Osteoblast (primary cell): ENCODE measurements at regions not wholly inside any gene's neighbourhood (a gene's known extent, or its start where the extent isn't known, plus 50 kb on each side); places are given as distances from the start of the nearest gene placed in this dataset.

Source experiments
- DNase-seq: peaks from one replicate; pipeline ENCODE4 v3.0.0; 2011; ENCODE audit warnings: low spot score, mixed read lengths; ENCODE audit not compliant: insufficient read length; ENCODE audit errors: missing footprints
- H2AFZ ChIP-seq: 2 replicates; pipeline ENCODE4 v1.6.0; 2011; ENCODE audit warnings: mild to moderate bottlenecking, low read length
- H3K27ac ChIP-seq: 2 replicates; pipeline ENCODE4 v1.5.1; 2011; ENCODE audit warnings: mild to moderate bottlenecking, low read depth, low read length, moderate library complexity
- H3K27me3 ChIP-seq: 2 replicates; pipeline ENCODE4 v1.6.0; 2012; ENCODE audit warnings: mild to moderate bottlenecking, control low read depth, inconsistent platforms, low read length, moderate library complexity; ENCODE audit not compliant: insufficient read depth
- H3K36me3 ChIP-seq: 2 replicates; pipeline ENCODE4 v1.5.1; 2011; ENCODE audit warnings: mild to moderate bottlenecking, low read length, control low read depth, moderate library complexity; ENCODE audit not compliant: insufficient read depth
- H3K4me1 ChIP-seq: 2 replicates; pipeline ENCODE4 v1.5.1; 2011; ENCODE audit warnings: mild to moderate bottlenecking, low read length, control low read depth, moderate library complexity; ENCODE audit not compliant: insufficient read depth
- H3K4me2 ChIP-seq: 2 replicates; pipeline ENCODE4 v1.6.0; 2011; ENCODE audit warnings: mild to moderate bottlenecking, low read length; ENCODE audit not compliant: insufficient read depth
- H3K4me3 ChIP-seq: fragments of 200-600 bp; sonication (generic); 3 replicates; pipeline ENCODE4 v1.5.1; 2012; ENCODE audit warnings: mild to moderate bottlenecking, low read length, inconsistent platforms; ENCODE audit not compliant: insufficient read depth
- H3K79me2 ChIP-seq: 2 replicates; pipeline ENCODE4 v1.6.0; 2012; ENCODE audit warnings: mild to moderate bottlenecking, low read length, control low read depth, inconsistent platforms; ENCODE audit not compliant: insufficient read depth
- H3K9me3 ChIP-seq: 2 replicates; pipeline ENCODE4 v1.5.1; 2011; ENCODE audit warnings: low read depth, low read length, control low read depth
- H4K20me1 ChIP-seq: 2 replicates; pipeline ENCODE4 v1.6.0; 2012; ENCODE audit warnings: mild to moderate bottlenecking, low read length, control low read depth; ENCODE audit not compliant: insufficient read depth
- TF ChIP-seq, protein P1 (sequence below): IDR thresholded peaks from 2 replicates; pipeline ENCODE4 v1.5.1; 2011; ENCODE audit warnings: mild to moderate bottlenecking, low read depth, low read length, moderate library complexity; ENCODE audit errors: extremely low read depth

DNA sequence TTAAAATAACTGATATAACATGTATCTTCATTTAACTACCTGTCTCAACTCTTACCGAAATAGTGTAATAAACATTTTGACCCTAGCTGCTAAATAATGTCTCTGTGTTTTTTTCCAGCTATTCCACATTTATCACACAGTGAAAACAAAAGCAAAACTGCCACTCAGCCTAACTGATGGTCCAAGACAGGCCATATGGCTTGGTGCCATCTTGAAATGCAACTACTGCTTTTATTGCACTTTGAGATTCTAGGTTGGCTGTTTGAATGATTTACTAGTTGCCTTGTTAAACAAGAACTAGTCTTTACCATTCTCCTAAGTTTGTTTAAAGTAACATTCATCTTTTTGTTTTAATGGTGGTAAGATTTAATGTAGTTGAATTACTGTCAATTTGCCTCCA lies 739.8 kb downstream of the TFAP2A start:
- H3K79me2 ChIP-seq: no peaks in the 10 kb centered on the region
- no peak for DNase-seq
- H3K4me3 ChIP-seq: no peak overlapping the region
- no peak overlapping the region for H3K4me2 ChIP-seq
- H3K36me3 ChIP-seq: no peaks in the 10 kb centered on the region
- TF ChIP-seq, protein P1, sequence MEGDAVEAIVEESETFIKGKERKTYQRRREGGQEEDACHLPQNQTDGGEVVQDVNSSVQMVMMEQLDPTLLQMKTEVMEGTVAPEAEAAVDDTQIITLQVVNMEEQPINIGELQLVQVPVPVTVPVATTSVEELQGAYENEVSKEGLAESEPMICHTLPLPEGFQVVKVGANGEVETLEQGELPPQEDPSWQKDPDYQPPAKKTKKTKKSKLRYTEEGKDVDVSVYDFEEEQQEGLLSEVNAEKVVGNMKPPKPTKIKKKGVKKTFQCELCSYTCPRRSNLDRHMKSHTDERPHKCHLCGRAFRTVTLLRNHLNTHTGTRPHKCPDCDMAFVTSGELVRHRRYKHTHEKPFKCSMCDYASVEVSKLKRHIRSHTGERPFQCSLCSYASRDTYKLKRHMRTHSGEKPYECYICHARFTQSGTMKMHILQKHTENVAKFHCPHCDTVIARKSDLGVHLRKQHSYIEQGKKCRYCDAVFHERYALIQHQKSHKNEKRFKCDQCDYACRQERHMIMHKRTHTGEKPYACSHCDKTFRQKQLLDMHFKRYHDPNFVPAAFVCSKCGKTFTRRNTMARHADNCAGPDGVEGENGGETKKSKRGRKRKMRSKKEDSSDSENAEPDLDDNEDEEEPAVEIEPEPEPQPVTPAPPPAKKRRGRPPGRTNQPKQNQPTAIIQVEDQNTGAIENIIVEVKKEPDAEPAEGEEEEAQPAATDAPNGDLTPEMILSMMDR: no peak
- no peak overlapping the region for H3K27ac ChIP-seq
- no peaks in the 10 kb centered on the region for H4K20me1 ChIP-seq
- H3K4me1 ChIP-seq: no peaks in the 10 kb centered on the region
- no peaks in the 10 kb centered on the region for H3K27me3 ChIP-seq
- H3K9me3 ChIP-seq: no peaks in the 10 kb centered on the region
- no peak overlapping the region for H2AFZ ChIP-seq

DNA sequence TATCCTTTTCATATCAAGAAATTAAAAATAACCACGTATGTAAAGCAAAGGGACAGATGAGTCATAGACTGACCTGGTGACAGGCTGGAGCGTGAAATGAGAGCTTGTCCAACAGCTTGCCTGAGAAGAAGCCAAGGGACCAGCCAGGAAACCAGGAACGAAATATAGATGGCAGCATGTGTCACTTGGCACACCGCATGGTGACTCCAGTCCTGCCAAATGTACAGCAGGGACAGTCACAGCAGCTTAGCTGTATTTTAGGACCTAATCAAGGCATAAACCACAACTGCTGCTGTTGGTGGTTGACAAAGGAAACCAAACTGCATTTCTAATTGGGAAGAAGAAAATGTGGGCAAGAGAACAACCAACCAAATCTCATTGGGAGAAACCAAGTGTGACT lies 755.0 kb downstream of the TFAP2A start:
- Histone ChIP-seq H3K4me3 (no peak overlapping the region), H3K4me1 (no peaks in the 10 kb centered on the region), H3K27ac (no peak overlapping the region), H3K27me3 (no peaks in the 10 kb centered on the region), H4K20me1 (no peaks in the 10 kb centered on the region), H3K4me2 (no peak overlapping the region), H3K36me3 (no peaks in the 10 kb centered on the region), H3K79me2 (no peaks in the 10 kb centered on the region), H2AFZ (no peak overlapping the region), H3K9me3 (peaks cover 2% of the 10 kb centered on the region)
- DNase-seq: no peak
- TF ChIP-seq, protein P1: no peak

DNA sequence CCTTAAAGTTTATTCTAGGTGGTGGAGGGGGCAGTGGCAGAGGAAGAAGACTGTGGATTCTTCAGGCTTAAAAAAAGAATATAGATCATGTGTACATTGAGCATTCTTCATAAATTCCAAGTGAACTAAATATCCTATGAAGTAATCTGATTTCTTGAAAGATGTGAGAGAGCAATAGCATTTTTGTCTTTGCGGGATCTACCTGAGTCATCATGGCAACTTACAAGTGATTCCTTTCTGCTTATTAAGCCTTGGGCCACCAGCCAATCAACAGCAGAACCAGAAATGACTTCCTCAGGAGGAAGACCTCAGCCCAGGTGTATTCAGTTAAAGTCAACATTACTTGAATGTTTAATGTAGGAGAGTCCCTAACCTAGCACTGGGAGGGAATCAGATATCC lies 756.9 kb downstream of the TFAP2A start:
- Histone ChIP-seq H2AFZ (no peak overlapping the region), H3K36me3 (no peaks in the 10 kb centered on the region), H3K4me3 (no peak overlapping the region), H3K79me2 (no peaks in the 10 kb centered on the region), H3K4me1 (no peaks in the 10 kb centered on the region), H3K27ac (no peak overlapping the region), H4K20me1 (no peaks in the 10 kb centered on the region), H3K9me3 (peaks cover 2% of the 10 kb centered on the region), H3K27me3 (no peaks in the 10 kb centered on the region), H3K4me2 (no peak overlapping the region)
- TF ChIP-seq, protein P1: no peak
- DNase-seq: no peak

DNA sequence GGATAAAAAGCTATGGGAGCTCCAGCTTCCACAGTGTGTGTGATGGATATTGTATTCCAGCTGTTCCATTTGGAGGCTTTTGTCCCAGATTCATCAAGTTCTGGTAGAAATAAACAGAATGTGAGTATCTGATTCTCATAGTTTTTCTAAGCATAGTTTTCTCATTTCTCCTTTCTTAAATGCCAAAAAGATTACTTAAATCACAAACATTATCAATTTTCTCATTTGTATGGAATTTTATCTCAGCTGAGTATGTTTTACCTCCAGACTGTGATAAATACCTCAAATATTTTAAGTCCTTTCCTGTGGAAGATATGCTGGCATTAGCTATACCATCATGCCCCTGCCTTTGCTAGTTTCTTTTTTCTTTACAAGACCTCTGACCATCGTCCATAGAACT lies 767.3 kb downstream of the TFAP2A start:
- no peak for DNase-seq
- Histone ChIP-seq H3K36me3 (no peaks in the 10 kb centered on the region), H3K4me2 (no peak overlapping the region), H3K27me3 (no peaks in the 10 kb centered on the region), H4K20me1 (no peaks in the 10 kb centered on the region), H3K4me3 (no peak overlapping the region), H3K4me1 (no peaks in the 10 kb centered on the region), H2AFZ (no peak overlapping the region), H3K9me3 (peaks cover under 1% of the 10 kb centered on the region), H3K79me2 (no peaks in the 10 kb centered on the region), H3K27ac (no peak overlapping the region)
- TF ChIP-seq, protein P1: no peak
